Osteoblast (primary cell): ENCODE measurements at regions not wholly inside any gene's neighbourhood (a gene's known extent, or its start where the extent isn't known, plus 50 kb on each side); places are given as distances from the start of the nearest gene placed in this dataset.

ENCODE experiments used
- DNase-seq: peaks from one replicate; pipeline ENCODE4 v3.0.0; 2011; ENCODE audit warnings: low spot score, mixed read lengths; ENCODE audit not compliant: insufficient read length; ENCODE audit errors: missing footprints
- H2AFZ ChIP-seq: 2 replicates; pipeline ENCODE4 v1.6.0; 2011; ENCODE audit warnings: mild to moderate bottlenecking, low read length
- H3K27ac ChIP-seq: 2 replicates; pipeline ENCODE4 v1.5.1; 2011; ENCODE audit warnings: mild to moderate bottlenecking, low read depth, low read length, moderate library complexity
- H3K27me3 ChIP-seq: 2 replicates; pipeline ENCODE4 v1.6.0; 2012; ENCODE audit warnings: mild to moderate bottlenecking, control low read depth, inconsistent platforms, low read length, moderate library complexity; ENCODE audit not compliant: insufficient read depth
- H3K36me3 ChIP-seq: 2 replicates; pipeline ENCODE4 v1.5.1; 2011; ENCODE audit warnings: mild to moderate bottlenecking, low read length, control low read depth, moderate library complexity; ENCODE audit not compliant: insufficient read depth
- H3K4me1 ChIP-seq: 2 replicates; pipeline ENCODE4 v1.5.1; 2011; ENCODE audit warnings: mild to moderate bottlenecking, low read length, control low read depth, moderate library complexity; ENCODE audit not compliant: insufficient read depth
- H3K4me2 ChIP-seq: 2 replicates; pipeline ENCODE4 v1.6.0; 2011; ENCODE audit warnings: mild to moderate bottlenecking, low read length; ENCODE audit not compliant: insufficient read depth
- H3K4me3 ChIP-seq: fragments of 200-600 bp; sonication (generic); 3 replicates; pipeline ENCODE4 v1.5.1; 2012; ENCODE audit warnings: mild to moderate bottlenecking, low read length, inconsistent platforms; ENCODE audit not compliant: insufficient read depth
- H3K79me2 ChIP-seq: 2 replicates; pipeline ENCODE4 v1.6.0; 2012; ENCODE audit warnings: mild to moderate bottlenecking, low read length, control low read depth, inconsistent platforms; ENCODE audit not compliant: insufficient read depth
- H3K9me3 ChIP-seq: 2 replicates; pipeline ENCODE4 v1.5.1; 2011; ENCODE audit warnings: low read depth, low read length, control low read depth
- H4K20me1 ChIP-seq: 2 replicates; pipeline ENCODE4 v1.6.0; 2012; ENCODE audit warnings: mild to moderate bottlenecking, low read length, control low read depth; ENCODE audit not compliant: insufficient read depth
- CTCF ChIP-seq: IDR thresholded peaks from 2 replicates; pipeline ENCODE4 v1.5.1; 2011; ENCODE audit warnings: mild to moderate bottlenecking, low read depth, low read length, moderate library complexity; ENCODE audit errors: extremely low read depth

- Histone ChIP-seq H3K27ac (no peak overlapping the region), H3K4me1 (no peaks in the 10 kb centered on the region), H3K4me2 (no peak overlapping the region), H3K27me3 (no peaks in the 10 kb centered on the region), H3K9me3 (no peaks in the 10 kb centered on the region), H3K36me3 (no peaks in the 10 kb centered on the region), H3K79me2 (no peaks in the 10 kb centered on the region), H2AFZ (no peak overlapping the region), H4K20me1 (no peaks in the 10 kb centered on the region), H3K4me3 (no peak overlapping the region)
- TF ChIP-seq CTCF, result no peak
- DNase-seq, result no peak
These were observed 271.8 kb downstream of the BRINP2 start for GRCh38 chr1:177442584-177442983.

GRCh38 chr1:177441281-177441680 lies 270.5 kb downstream of the BRINP2 start:
- no peak overlapping the region for H2AFZ ChIP-seq
- no peaks in the 10 kb centered on the region for H3K79me2 ChIP-seq
- H3K4me1 ChIP-seq, result no peaks in the 10 kb centered on the region
- H3K27ac ChIP-seq, result no peak overlapping the region
- H3K27me3 ChIP-seq, result no peaks in the 10 kb centered on the region
- no peaks in the 10 kb centered on the region for H4K20me1 ChIP-seq
- DNase-seq, result no peak
- no peak overlapping the region for H3K4me2 ChIP-seq
- TF ChIP-seq CTCF, result no peak
- H3K9me3 ChIP-seq, result no peaks in the 10 kb centered on the region
- no peak overlapping the region for H3K4me3 ChIP-seq
- no peaks in the 10 kb centered on the region for H3K36me3 ChIP-seq

GRCh38 chr1:177440821-177441220 lies 270.1 kb downstream of the BRINP2 start:
- no peaks in the 10 kb centered on the region for H3K79me2 ChIP-seq
- H3K4me2 ChIP-seq, result no peak overlapping the region
- no peaks in the 10 kb centered on the region for H3K36me3 ChIP-seq
- DNase-seq, result no peak
- no peaks in the 10 kb centered on the region for H3K9me3 ChIP-seq
- no peak overlapping the region for H2AFZ ChIP-seq
- TF ChIP-seq CTCF, result no peak
- H3K4me3 ChIP-seq, result no peak overlapping the region
- H3K27ac ChIP-seq, result no peak overlapping the region
- no peaks in the 10 kb centered on the region for H4K20me1 ChIP-seq
- no peaks in the 10 kb centered on the region for H3K27me3 ChIP-seq
- no peaks in the 10 kb centered on the region for H3K4me1 ChIP-seq

- no peaks in the 10 kb centered on the region for H3K4me1 ChIP-seq
These were observed 268.5 kb downstream of the BRINP2 start for GRCh38 chr1:177439301-177439700.

More at GRCh38 chr1:177439301-177439700, 268.5 kb downstream of the BRINP2 start:
- Histone ChIP-seq H2AFZ (no peak overlapping the region), H3K27me3 (no peaks in the 10 kb centered on the region), H3K4me2 (no peak overlapping the region), H3K36me3 (no peaks in the 10 kb centered on the region), H3K79me2 (no peaks in the 10 kb centered on the region), H4K20me1 (no peaks in the 10 kb centered on the region), H3K9me3 (no peaks in the 10 kb centered on the region), H3K4me3 (no peak overlapping the region), H3K27ac (no peak overlapping the region)
- TF ChIP-seq CTCF, result no peak
- DNase-seq, result no peak
